ENCODE measurements at regions not wholly inside any gene's neighbourhood (a gene's known extent, or its start where the extent isn't known, plus 50 kb on each side); places are given as distances from the start of the nearest gene placed in this dataset.

DNA sequence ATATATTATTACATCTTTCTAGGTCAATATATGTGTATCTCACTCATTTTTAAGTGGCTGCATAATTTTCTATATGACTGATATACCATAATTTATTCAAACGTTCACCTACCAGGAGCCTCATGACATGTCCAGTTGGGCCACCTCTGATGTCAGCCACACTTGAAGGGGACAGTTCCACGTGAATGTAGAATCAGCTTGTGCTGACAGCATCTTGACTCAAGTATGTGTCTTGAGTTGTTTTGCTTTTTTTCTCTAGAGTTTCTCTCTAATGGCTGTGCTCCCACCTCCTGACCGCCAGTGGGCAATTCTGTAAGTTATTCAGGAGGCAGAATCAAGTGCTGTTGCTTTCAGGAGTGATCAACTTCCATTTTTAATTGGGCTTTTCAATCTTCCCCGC, 237.9 kb downstream of the NFKBIZ start:
- no peak for DNase-seq

DNA sequence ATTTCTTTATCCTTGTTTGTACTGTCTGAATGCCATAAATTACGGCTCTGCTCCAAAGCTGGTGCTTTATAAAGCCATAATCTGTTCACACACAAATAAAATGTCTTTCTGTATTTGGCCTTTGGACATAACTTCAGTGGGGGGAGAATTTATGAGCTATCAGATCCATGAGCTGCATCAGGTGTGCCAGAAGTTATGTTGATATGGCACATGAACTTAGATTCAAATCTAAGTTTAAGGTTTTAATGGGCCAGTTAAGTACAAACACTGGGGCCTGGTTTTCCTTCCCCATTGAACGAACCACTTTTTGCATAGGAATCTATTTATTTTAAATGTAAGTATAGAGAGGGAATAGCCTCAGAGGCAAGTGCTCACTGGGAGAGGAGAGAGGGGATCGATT, 239.9 kb downstream of the NFKBIZ start:
- DNase-seq, result no peak

DNA sequence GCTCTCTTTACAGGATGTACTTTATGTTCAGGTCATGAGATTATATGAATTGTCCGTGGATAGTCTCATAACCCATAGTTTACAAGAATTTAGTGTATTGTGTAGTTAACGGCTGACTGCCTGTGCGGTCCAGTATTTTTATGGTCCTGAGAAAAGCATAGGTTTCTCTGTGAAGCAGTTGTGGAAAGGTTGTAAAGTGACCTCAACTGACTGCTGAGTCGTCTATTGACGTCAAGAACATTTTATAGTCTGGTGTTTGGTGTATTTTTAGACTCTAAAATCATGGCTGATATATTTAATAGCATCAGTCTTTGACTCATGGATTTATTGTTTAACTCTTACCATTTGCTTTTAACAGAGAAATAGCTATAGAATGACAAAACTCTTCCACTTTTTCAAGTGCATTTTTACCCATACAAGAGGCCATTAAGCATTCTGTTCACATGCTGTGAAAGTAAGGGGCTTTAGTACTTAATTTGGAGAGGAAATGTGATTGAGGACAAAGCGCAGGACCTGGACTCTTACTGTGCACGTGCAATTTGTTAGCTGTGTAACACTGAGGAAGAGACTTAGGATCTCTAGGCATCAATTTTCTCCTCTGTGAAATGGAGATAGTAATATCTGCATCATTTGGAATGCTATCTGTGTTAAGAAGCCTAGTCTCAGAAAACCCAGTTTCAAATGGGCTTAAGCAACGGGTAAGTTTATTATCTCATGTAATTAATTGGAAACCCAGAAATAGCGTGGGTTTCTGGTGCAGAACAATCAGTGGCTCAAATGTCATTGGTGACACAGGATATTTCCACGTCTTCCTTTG, 240.8 kb downstream of the NFKBIZ start:
- DNase-seq, result no peak

DNA sequence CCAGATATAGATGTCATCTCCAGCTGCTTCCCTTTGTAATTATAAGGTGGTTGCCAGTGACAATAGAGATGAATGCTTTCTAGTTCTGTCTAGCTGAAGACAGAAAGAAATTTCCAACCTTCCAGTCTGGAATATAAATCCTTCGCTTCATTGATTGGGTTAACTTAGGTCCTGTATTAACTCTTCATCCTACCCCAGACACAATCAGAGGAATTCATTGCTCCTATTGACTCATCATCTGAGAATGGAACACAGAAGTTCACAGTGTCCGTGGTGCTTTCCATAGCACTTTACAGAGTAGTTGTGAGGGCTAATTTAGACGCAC, 241.4 kb downstream of the NFKBIZ start:
- no peak for DNase-seq

DNA sequence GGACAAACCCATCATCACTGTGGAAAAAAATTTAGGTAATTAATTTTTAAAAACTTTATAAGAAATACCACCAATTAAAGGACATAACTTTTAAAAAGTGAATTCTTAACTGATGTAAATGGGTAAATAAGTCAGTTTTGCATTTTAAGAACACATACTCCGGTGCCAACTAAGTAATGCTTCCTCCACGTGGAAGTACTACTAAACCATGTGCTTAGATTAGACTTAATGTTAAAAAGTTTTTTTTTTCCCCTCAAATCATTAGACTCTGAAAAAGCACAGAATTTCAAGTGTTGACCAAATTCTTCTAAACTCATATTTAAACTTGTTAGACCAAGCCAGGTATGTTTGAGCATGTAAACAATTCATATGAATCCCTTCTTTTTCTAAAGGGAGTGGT, 242.0 kb downstream of the NFKBIZ start:
- DNase-seq, result no peak

DNA sequence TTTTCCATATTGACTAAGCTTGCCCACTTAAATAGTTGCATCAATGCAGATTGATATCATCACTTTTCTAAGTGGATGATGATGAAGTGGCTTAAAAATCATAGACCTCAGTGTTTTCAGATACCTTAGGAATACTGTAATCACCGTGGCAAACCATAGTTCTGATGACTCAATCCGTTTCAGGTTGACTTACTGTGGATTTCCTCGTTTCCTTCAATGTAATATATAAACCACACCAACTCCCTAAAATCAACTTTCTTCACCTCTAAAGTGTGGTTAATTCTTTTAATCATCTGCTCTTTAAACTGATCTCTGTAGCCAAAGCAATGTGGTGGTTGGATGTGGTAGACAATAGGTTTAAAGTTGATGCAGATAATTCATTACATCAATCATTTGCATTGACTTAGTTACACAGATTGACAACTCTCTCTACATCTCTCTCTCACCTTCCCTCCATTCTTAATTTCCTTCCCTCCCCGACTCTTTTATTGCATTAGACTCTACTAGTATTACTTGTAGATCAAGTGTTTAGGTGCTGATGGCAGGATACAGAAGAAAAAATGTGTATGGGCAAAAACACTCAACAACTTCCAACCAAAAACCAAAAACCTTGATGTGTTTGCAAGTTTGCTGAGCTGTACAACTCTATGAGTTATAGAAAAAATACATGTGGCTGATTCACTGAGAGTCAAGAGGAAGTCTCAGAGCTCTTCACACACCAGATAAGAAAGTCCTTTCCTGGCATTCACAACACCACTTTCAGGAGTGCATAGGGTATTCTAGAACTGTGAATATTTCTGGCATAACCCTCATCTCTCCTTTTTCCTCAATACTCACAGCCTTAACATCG, 243.5 kb downstream of the NFKBIZ start:
- peak; percentile 90 for DNase-seq

DNA sequence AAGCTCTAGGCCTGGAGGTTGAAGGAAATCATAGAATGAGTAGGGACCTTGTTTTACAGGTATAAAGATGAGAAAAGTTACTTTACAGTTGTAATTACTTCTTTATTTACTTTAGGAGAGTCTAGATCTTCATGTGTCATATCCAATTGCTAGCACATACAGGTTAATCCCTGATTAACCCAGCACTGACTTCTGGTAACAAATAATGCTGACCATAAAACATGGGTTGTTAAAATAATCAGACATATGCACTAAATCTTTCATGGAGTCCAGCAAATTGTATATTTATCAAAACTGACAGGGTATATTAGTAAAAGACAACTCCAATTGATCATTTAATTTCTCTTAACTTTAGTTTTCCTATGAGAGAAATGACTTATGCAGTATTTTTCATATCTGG, 245.2 kb downstream of the NFKBIZ start:
- DNase-seq, result no peak

DNA sequence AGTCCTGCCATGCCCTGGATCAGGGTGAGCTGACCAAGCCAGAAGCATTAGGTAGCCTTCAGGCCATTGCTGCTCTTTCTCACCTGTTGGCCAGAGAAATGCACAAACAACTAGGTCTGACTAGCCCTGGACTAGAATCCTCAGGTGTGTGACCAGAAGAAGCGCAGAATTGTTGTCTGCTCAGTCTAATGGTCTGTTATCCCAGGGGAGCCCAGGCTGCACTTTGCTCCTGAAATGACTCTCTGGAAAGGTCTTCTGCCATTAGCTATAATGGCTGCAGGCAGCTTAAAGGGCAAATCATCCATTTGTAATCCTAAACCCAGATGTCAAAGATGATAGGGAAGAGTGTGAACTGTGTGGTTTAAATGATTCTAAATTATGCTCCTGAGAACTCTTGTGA, 246.1 kb downstream of the NFKBIZ start:
- no peak for DNase-seq

DNA sequence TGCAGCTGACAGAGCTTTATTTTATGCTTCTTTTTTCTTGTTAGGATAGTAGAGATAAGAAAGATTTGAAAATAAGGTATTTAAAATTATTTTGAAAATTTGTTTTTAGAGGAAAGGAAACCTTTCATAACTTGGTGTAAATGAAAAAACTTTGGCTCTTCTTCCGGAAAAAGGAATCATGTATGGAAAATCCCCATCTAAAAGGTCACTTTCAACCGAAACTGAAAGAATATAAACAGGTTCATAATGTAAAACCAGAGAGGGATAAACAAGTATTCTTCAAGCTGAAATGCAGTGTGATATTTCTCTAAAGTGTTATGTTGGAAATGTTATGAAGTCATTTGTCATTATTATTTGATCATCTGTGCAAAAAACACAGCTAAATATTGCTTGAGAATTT, 246.8 kb downstream of the NFKBIZ start:
- DNase-seq, result no peak

DNA sequence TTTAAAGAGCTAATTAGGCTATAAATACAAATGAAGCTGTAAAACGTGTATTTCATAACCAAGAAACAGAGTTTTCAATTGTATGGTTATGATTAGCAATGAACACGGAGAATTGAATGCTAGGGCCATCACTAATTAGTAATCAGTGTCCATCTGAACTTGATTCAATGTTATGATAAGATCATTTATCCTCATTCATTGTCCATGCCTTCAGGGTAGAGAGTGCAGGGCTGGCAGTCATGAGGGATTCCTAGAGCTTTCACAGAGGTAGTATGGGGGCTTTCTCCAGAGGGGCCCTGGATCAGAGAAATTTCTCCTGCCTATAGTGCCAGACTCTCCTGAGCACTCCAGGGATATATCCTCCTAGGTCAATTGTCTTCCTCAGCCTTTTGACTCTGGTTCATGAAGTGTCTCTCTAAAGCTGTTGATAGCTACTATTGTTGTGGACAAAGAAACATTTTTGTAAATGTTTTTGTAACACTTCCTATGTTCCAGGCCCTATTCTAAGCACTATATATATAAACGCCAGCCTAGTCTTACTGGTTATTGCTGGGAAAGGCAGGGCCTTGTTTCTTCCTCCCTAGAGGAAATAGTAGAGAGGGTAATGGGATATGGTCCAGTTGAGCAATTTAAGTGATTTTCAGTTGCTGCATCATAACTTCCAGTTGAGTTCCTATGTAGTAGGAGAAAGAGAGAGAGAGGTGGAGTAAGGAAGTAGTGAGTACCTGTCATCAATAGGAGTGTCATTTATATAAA, 249.0 kb downstream of the NFKBIZ start:
- DNase-seq, result no peak

DNA sequence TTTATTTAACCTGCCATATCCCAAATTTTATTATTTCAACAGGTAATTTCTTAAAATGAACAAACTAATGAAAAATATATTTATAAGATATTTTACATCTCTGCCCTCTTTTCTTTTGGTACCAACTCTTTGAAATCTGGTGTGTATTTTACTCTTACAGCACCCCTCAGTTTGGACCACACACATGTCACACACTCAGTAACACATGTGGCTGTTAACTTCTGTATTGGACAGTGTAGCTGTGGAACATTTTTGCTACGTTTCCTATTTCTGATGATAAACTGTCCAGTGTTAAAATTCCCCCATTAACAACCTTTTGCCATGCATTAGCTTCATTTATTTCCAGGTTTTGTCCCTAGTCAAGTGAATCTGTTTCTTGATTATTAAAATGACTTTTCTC, 250.6 kb downstream of the NFKBIZ start:
- DNase-seq, result no peak

DNA sequence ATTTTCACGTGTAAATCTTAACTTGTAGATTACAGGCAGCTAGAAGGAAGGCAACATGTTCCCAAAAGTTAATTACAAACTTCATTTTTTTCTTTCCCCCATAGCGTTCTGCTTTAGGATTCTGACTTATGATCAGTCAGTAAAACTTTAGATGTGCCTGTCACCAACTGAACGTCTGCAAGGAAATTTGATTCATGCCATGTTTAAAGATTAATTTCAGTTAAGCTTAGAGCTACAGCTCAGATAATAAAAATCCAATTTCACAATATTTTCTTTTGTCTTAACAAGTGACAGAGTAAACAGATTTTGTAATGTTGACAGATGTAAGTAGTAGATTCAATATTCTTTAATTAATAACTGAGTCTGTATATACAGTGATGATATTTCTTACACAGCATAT, 253.1 kb downstream of the NFKBIZ start:
- DNase-seq, result no peak

DNA sequence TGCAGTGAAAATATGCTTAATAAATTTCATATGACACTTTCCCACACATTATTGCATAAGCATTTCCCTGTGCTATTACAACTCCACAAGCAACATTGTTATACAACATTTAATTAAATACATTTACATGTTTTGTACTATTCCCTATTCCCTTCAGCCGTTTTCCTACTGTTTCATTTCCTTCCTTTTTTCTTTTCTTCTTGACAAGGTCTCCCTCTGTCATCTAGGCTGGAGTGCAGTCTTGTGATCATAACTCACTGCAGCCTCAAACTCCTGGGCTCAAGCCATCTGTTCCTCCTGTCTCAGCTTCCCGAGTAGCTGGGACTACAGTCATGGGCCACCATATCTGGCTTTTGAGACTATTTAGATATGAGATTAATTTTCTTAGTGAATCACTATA, 254.7 kb downstream of the NFKBIZ start:
- DNase-seq, result no peak

DNA sequence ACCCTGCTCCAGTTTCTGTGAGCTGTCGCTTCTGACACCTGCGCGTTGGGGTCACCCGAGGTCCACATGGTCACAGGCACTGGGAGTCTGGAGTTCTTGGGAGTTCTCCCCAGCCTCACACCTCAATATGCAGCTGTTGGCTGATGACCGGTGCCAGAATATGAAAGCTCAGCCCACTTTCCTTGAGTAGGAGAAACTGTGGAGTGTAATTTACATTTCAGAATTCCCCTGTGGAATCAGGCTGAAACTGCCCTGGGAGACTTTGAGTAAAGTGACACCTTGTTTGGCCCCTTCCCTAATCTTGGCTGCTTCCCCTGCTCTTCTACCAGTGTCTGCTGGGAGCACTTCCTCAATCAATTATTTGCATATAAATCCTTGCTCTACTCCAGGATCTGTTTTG, 255.9 kb downstream of the NFKBIZ start:
- no peak for DNase-seq

DNA sequence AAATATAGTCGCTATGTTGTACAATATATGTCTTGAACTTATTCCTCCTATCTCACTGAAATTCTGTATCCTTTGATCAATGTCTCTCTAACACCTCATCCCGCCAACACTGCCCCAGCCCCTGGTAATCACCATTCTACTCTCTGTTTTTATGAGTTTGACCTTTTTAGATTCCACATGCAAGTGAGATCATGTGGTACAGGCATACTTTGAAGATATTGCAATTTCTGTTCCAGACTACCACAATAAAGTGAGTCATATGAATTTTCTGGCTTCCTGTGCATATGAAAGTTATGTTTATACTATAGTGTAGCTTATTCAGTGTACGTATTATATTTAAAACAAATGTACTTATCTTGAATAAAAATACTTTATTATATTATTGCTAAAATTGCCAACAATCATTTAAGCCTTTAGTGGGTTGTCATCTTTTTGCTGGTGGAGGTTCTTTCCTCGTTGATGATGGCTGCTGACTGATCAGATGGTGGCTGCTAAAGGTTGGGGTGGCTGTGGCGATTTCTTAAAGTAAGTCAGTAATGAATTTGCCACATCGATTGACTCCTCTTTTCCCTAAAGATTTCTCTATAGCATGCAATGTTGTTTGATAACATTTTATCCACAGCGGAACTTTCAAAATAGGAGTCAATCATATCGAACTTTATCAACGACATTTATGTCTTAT, 257.2 kb downstream of the NFKBIZ start:
- DNase-seq, result no peak

DNA sequence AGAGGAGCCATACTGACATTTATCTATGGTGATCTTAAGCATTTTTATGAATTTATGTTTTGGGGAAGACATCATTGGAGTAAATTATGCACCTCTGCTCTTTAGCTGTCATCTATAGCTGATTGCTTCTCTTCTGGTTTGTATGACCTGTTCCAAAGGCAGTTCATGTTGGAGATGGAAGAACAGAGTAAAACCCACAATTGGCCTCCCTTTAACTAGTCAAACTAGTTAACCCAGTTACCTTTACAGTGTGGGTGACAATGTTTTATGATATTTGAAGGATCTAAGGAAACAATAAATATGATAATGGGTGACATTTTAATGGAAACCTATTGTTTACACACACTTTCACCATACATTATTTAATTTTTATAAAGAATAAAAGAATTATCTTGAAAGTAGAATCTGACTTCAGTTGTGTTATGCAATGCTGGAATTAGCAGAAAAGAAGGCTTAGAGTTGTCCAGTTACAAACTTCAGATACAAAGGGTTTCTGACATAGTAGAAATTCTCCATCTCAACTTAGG, 263.5 kb downstream of the NFKBIZ start:
- DNase-seq, result no peak

DNA sequence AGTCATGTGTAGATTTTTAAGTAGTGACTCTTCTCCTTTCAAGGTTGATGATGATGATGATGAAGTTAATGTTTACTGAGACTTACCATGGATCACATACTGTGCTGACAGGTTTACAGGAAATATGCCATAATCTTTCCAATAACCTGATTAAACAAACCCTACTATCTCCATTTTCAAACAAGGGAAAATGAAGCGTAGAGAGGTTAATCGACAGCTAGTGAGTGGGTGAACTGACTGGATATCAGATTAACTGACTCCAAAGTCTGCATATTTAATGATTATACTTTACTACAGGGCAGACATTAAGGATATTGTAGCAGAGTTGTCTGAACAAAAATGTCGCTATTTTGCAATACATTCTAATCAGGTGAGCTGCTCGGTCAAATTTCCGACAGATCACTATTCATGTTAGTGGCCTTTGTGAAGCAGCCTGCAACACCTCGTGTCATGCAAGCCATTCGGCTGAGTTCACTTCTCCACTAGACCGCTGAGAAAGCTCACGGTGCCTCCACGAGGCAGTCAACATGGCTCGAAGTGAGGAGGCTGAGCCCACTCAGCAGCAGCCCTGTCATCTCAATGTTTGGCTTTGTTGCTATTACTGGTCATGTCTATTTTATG, 264.2 kb downstream of the NFKBIZ start:
- no peak for DNase-seq

DNA sequence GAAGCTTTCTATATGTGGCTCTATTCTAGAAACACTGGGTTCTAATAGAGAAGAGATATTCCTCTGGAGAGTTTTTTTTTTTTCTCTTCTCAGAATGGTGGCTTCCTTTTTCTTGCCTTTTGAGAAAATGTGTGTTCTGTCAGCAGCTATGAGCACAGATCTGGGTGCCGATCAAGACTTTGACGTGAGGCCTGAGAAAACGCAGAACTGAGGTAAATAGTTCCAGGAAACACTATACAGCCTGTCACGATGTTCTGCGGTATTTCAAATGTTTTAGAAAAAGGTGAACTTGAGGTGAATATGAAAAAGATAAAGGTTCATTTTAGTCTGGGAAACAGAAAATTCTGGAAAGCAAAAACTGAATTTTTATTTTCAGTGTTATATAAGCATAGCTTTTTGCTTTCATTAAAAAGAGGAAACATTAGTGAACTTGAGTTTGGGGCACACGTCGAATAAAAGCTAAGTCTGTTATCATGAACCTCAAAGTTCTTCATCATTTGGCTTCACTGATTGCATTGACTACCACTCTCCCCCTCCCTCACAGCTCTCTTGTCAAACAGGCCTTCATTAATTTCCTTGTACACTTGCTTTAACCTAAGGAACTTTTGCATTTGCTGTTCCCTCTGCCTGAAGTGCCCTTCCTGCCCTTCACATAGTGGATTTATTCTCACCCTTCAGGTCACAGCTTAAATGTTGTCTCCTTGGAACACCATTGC, 265.1 kb downstream of the NFKBIZ start:
- peak; percentile 24 for DNase-seq

DNA sequence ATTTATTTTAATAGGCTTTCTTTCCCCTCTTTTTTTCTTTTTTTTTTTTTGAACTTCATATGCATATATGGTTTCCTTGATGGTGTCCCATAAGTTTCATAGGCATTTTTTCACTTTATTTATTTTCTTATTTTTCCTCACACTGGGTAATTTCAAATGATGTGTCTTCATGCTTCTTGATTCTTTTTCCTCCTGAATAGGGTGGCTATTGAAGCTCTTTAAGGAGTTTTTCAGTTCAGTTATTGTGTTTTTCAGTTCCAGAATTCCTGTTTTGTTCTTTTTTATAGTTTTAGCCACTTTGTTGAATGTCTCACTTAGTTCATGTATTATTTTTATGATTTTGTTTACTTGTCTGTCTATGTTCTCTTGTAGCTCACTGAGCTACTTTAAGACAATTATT, 273.2 kb downstream of the NFKBIZ start:
- no peak for DNase-seq

DNA sequence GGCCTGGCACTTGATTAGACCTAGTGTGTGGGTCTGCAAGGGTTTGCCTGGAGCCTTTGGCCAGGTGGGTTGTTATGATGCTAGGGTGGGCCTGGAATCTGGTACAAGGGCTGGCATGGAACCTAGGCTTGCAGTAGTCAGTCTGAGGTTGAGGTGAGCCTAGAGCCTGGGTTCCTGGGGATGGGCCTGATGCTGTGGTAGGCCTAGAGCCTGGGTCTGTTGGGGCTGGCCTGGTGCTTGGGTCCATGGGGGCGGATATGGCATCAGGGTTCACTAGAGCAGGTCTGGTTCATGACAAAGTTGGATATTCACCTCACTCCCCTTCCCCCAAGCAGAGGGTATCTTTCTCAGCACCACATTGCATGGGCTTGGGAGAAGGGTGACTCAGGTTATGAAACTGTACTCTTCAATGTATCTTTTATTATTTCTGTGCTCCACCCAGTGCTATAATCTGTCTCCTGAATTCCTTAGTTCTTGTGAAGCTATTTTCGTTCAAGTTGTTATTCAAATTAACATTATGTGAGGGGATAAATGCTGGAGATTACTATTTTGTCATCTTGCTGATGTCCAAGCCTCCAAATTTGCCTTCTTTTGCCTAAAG, 274.4 kb downstream of the NFKBIZ start:
- DNase-seq, result no peak

DNA sequence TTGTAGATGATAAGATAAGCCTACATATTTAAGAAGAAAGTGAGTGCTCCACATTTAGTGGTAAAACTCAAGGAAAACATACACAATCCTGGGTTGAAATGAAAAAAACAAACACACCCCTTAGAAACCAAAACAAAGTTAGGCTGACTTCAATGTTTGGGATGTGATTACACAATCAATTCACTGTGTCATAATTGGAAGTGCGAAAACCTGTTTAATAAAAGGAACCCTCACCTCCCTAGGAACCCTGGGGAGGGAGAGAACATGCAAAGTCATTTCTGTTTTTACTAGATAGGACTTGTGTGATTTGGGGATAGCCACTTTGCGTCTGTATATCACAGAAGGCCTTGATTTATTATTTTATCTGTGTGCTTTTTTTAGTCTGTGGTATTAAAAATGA, 275.0 kb downstream of the NFKBIZ start:
- no peak for DNase-seq
